Karpas-422 (cell line): ENCODE measurements at regions not wholly inside any gene's neighbourhood (a gene's known extent, or its start where the extent isn't known, plus 50 kb on each side); places are given as distances from the start of the nearest gene placed in this dataset.

Experiments
- DNase-seq: peaks from one replicate; pipeline ENCODE4 v3.0.0-alpha.2; 2015
- H2AFZ ChIP-seq: fragments of 200-600 bp; sonication (generic); 2 replicates; pipeline ENCODE4 v1.6.1; 2014; ENCODE audit warnings: antibody characterized with exemption, low read length, mixed read lengths
- H3K27ac ChIP-seq: fragments of 200-600 bp; sonication (generic); 2 replicates; pipeline ENCODE4 v1.5.1; 2014; ENCODE audit warnings: mild to moderate bottlenecking, low read length, moderate library complexity
- H3K27me3 ChIP-seq: fragments of 200-600 bp; sonication (generic); 2 replicates; pipeline ENCODE4 v1.6.1; 2014; ENCODE audit warnings: low read length, mixed read lengths
- H3K36me3 ChIP-seq: fragments of 200-600 bp; sonication (generic); 2 replicates; pipeline ENCODE4 v1.6.1; 2014; ENCODE audit warnings: low read length, mixed read lengths; ENCODE audit not compliant: insufficient read depth
- H3K4me1 ChIP-seq: fragments of 200-600 bp; sonication (generic); 2 replicates; pipeline ENCODE4 v1.6.1; 2014; ENCODE audit warnings: mild to moderate bottlenecking, low read length, mixed read lengths
- H3K4me2 ChIP-seq: fragments of 200-600 bp; sonication (generic); 2 replicates; pipeline ENCODE4 v1.6.1; 2014; ENCODE audit warnings: low read length, low read depth, mild to moderate bottlenecking; ENCODE audit not compliant: poor library complexity, severe bottlenecking
- H3K4me3 ChIP-seq: fragments of 200-600 bp; sonication (generic); 2 replicates; pipeline ENCODE4 v1.5.1; 2014; ENCODE audit warnings: mild to moderate bottlenecking, antibody characterized with exemption, low read length, mixed read lengths
- H3K79me2 ChIP-seq: fragments of 200-600 bp; sonication (generic); 2 replicates; pipeline ENCODE4 v1.6.1; 2014; ENCODE audit warnings: mild to moderate bottlenecking, low read length, mixed read lengths
- H3K9ac ChIP-seq: fragments of 200-600 bp; sonication (generic); 2 replicates; pipeline ENCODE4 v1.6.0; 2014; ENCODE audit warnings: low read length
- H3K9me2 ChIP-seq: fragments of 200-600 bp; sonication (generic), shearing (Covaris generic); replicated peaks from 2 replicates; pipeline ENCODE4 v1.6.0; 2014; ENCODE audit warnings: mild to moderate bottlenecking, low read length, moderate library complexity; ENCODE audit not compliant: insufficient read depth
- H3K9me3 ChIP-seq: fragments of 300-700, 200-600 bp; sonication (generic); 2 replicates; pipeline ENCODE4 v1.6.1; 2014; ENCODE audit warnings: low read length, mixed read lengths
- H4K20me1 ChIP-seq: fragments of 200-600 bp; sonication (generic); 2 replicates; pipeline ENCODE4 v1.6.1; 2014; ENCODE audit warnings: mild to moderate bottlenecking, antibody characterized with exemption, low read length, low read depth; ENCODE audit not compliant: insufficient read depth

DNA sequence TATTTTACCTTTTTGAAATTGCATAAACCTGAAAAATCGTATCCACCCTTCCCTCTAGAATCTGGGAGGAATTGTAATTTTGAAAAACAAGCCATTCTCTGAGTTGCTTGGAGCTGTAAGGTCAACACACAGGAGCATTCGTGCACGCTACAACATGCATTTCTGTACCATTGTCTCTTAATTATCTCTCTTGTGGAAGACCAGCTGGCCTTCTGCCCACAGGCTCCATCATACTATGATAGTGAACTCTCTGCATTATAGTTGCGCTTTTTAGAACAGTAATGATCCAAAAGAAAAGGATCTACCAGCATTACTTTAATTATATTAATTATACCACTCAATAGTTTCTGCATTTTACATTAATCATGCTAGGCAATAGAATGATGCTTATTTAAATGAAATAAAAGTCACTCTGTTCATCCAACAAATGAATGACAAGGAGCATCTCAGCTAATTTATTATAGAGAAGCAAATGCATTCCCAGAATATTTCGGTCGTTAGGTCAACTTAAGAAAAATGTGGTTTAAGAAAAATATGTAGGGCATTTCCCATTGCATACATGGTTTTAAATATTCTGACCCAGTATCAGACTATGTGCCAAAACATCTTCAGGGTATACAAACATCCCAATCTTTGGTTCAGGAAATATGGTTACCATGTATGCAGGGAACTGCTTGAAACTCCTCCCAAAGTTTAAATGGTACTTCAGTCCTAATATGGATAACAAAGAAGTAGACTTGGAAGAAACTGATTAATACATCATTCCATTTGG is 263.5 kb downstream of the TFAP2A start:
- H3K4me3 ChIP-seq = no peak overlapping the region
- H3K9ac ChIP-seq = no peak overlapping the region
- H3K79me2 ChIP-seq = no peaks in the 10 kb centered on the region
- no peaks in the 10 kb centered on the region for H3K27me3 ChIP-seq
- no peaks in the 10 kb centered on the region for H3K36me3 ChIP-seq
- H3K4me2 ChIP-seq = no peak overlapping the region
- no peak for DNase-seq
- no peaks in the 10 kb centered on the region for H4K20me1 ChIP-seq
- H3K27ac ChIP-seq = no peak overlapping the region
- H3K9me2 ChIP-seq = no peaks in the 10 kb centered on the region
- no peak overlapping the region for H2AFZ ChIP-seq
- H3K9me3 ChIP-seq = no peaks in the 10 kb centered on the region
- H3K4me1 ChIP-seq = peaks cover 4% of the 10 kb centered on the region

DNA sequence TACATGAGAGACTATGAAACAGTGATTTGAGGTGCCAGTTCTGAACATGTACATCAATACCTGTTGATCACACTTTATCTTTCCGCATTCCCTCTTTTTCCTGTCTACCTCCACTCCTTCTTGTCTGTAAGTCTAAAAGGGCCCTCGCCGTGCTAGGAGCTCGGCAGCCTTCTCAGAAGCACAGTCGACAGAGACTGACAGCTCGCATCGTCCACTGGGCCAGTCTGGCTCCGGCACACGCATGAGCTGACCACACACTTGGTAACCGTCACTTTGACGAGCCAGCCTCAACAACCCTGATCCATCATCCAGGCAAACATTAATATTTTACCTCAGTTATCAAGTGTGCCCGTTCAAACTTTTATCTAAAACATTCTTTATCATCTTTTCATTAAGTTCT is 265.3 kb downstream of the TFAP2A start:
- no peak overlapping the region for H2AFZ ChIP-seq

DNA sequence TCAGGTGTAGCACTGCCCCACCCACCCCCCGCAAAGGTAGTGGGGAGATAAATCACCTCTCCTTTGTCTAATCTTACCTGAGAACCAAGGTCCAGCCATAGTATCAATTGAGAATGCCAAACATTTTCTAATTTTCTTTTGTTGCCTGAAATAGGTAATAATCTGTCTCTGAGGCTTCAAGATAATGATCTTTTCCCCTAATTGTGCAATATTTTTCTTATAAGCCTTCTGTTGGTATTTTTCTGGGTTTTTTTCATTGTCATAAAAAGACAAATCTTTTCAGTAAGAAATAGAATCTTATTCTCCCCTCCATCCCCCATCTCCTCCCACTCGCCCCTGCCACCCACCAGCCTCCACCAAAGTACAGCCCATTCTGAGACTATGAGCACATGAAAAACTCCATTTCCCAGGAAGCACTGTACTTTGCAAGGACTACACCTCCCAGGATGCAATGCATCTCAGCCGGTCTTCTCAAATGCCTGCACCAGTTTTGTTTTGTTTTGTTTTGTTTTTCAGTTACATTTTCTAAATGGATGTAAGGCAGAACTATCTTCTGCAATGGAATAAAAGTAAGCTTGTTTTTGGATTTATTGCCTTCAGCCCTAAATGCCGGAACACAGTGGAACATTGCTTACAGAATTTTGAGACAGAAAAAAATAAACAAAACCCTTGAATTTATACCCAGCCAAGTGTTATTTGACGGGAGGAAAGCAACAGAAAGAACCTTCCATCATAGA is 268.0 kb downstream of the TFAP2A start:
- Histone ChIP-seq H3K4me2 (peak overlapping the region; percentile 71), H3K9ac (peak overlapping the region; percentile 46), H2AFZ (peak overlapping the region; percentile 94)

More for the DNA sequence above, 265.3 kb downstream of the TFAP2A start:
- H3K27me3 ChIP-seq = no peaks in the 10 kb centered on the region
- H3K9me3 ChIP-seq = no peaks in the 10 kb centered on the region
- DNase-seq = no peak
- H3K79me2 ChIP-seq = no peaks in the 10 kb centered on the region
- no peaks in the 10 kb centered on the region for H3K9me2 ChIP-seq
- H4K20me1 ChIP-seq = no peaks in the 10 kb centered on the region
- H3K27ac ChIP-seq = no peak overlapping the region
- H3K4me1 ChIP-seq = peaks cover 4% of the 10 kb centered on the region
- H3K36me3 ChIP-seq = no peaks in the 10 kb centered on the region
- no peak overlapping the region for H3K4me3 ChIP-seq
- H3K9ac ChIP-seq = no peak overlapping the region
- H3K4me2 ChIP-seq = no peak overlapping the region

DNA sequence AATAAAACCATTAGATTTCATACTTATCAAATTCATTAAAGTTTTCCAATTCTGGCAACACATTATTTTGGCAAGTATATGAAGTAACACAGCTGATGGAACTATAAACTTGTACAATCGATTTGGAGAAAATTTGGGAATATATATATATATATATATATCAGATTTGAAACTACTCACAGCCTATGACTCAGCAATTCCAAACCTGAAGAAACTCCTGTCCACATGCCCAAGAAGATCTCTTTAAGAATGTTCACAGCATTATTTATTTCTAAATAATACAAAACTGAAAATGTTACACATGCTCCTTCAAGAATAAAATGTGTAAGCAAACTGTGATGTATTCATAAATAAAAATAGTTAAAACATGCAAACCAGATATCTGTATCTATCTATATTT is 270.1 kb downstream of the TFAP2A start:
- Histone ChIP-seq H3K27ac (no peak overlapping the region), H3K9me2 (no peaks in the 10 kb centered on the region), H3K27me3 (no peaks in the 10 kb centered on the region), H3K9me3 (no peaks in the 10 kb centered on the region), H3K79me2 (no peaks in the 10 kb centered on the region), H4K20me1 (no peaks in the 10 kb centered on the region), H3K4me3 (no peak overlapping the region), H3K4me2 (no peak overlapping the region), H2AFZ (no peak overlapping the region), H3K4me1 (peaks cover 4% of the 10 kb centered on the region), H3K36me3 (no peaks in the 10 kb centered on the region), H3K9ac (no peak overlapping the region)
- DNase-seq = no peak

More for the DNA sequence above, 268.0 kb downstream of the TFAP2A start:
- no peaks in the 10 kb centered on the region for H3K27me3 ChIP-seq
- H3K79me2 ChIP-seq = no peaks in the 10 kb centered on the region
- H3K9me2 ChIP-seq = no peaks in the 10 kb centered on the region
- H4K20me1 ChIP-seq = no peaks in the 10 kb centered on the region
- DNase-seq = peak; percentile 75
- H3K4me3 ChIP-seq = peak overlapping the region; percentile 49
- H3K36me3 ChIP-seq = no peaks in the 10 kb centered on the region
- peaks cover 4% of the 10 kb centered on the region for H3K4me1 ChIP-seq
- H3K9me3 ChIP-seq = no peaks in the 10 kb centered on the region
- no peak overlapping the region for H3K27ac ChIP-seq

DNA sequence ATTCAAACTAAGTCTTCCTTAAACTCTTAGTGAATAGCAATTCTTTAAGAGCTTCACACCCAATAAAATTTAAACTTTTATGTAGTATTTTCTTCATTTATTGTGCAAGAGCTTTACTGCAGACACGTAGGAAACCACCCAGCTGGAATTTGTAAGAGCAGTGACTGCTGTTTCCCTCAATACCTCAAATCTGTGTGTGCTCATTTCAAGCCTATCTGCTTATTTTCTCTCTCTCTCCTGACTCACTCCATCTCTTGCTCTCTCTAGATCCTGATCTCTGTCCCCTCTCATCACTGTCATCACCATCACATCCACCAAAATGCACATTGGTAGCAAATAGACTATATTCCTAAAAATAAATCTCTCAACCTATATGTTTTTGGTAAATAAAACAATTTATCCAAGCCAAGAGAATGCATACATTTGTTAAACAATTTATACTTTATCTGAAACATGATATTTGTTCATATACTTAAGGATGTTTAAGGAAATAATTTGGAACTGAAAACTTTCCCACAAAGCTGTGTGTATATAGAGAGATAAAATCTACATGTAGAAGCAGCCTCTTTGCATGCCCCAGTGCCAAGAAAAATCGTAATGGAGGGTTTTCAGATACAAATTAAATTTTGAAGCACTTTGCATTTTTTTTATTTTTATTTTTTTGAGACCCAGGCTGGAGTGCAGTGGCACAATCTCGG is 273.0 kb downstream of the TFAP2A start:
- Histone ChIP-seq H3K27me3 (no peaks in the 10 kb centered on the region), H3K4me3 (no peak overlapping the region), H3K9me3 (no peaks in the 10 kb centered on the region), H3K4me2 (no peak overlapping the region), H3K79me2 (no peaks in the 10 kb centered on the region), H3K9me2 (no peaks in the 10 kb centered on the region), H3K27ac (no peak overlapping the region), H3K9ac (no peak overlapping the region), H3K4me1 (no peaks in the 10 kb centered on the region), H2AFZ (no peak overlapping the region), H3K36me3 (no peaks in the 10 kb centered on the region), H4K20me1 (no peaks in the 10 kb centered on the region)
- DNase-seq = no peak

DNA sequence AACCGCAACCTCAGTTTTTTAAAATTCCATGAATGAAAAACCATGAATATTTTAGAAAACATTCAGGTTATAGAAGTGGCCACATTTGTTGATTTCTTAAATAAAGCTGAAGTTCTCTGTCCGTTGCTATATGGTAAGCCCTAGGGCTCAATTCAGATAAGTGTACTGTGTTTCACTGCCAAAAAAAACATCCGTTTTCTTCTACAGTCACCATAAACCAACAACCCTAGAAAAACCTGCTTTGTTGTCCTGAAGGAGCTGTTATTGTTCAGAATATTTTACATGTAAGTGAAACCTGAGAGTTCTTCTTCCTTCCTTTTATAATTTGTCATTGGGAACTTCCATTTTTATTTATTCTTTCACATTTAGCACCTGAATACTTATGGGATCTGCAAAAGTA is 274.1 kb downstream of the TFAP2A start:
- DNase-seq = no peak
- no peak overlapping the region for H3K27ac ChIP-seq
- no peaks in the 10 kb centered on the region for H3K9me2 ChIP-seq

DNA sequence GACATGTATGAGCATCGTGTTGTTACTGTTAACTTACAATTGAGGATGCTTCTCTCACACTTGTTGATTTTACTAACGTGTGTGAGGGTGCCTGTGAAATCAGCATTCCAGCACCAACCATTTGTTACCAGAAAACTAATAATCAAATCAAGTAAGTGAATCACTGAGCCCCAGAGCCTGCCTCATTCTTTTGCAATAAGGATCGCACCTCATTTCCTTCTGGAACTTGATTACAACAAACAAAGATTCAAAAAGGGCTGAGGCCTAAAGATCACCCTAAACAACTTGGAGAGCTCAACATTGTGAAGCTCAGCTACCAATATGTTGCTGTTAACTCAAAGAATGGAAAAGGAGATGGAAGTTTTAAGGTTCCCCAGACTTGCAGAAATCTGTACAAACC is 274.7 kb downstream of the TFAP2A start:
- Histone ChIP-seq H3K9ac (no peak overlapping the region), H3K9me2 (no peaks in the 10 kb centered on the region), H3K4me1 (no peaks in the 10 kb centered on the region), H3K36me3 (no peaks in the 10 kb centered on the region), H3K9me3 (no peaks in the 10 kb centered on the region), H3K27ac (no peak overlapping the region), H3K4me2 (no peak overlapping the region), H3K27me3 (no peaks in the 10 kb centered on the region), H2AFZ (no peak overlapping the region), H3K79me2 (no peaks in the 10 kb centered on the region), H3K4me3 (no peak overlapping the region), H4K20me1 (no peaks in the 10 kb centered on the region)
- DNase-seq = no peak

More for the DNA sequence above, 274.1 kb downstream of the TFAP2A start:
- H3K9ac ChIP-seq = no peak overlapping the region
- no peaks in the 10 kb centered on the region for H3K9me3 ChIP-seq
- H3K4me3 ChIP-seq = no peak overlapping the region
- no peak overlapping the region for H3K4me2 ChIP-seq
- H3K36me3 ChIP-seq = no peaks in the 10 kb centered on the region
- H3K79me2 ChIP-seq = no peaks in the 10 kb centered on the region
- H2AFZ ChIP-seq = no peak overlapping the region
- no peaks in the 10 kb centered on the region for H3K27me3 ChIP-seq
- no peaks in the 10 kb centered on the region for H3K4me1 ChIP-seq
- H4K20me1 ChIP-seq = no peaks in the 10 kb centered on the region

DNA sequence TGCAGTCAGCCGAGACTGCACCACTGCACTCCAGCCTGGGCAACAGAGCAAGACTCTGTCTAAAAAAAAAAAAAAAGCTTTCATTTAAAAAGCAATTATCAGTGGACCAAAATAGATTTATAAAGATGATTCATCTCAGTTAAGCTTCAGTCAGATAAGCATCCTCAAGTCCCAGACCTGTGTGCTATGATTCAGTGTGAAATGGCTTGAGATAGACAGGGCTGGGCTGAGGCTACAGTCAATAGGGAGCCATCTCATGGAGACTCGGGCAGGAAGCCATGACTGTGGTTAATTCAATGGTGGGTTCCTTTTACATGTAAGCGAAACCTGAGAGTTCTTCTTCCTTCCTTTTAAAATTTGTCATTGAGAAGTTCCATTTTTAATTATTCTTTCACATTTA is 276.0 kb downstream of the TFAP2A start:
- H3K4me1 ChIP-seq = no peaks in the 10 kb centered on the region
- no peak for DNase-seq
- no peaks in the 10 kb centered on the region for H3K36me3 ChIP-seq
- H3K79me2 ChIP-seq = no peaks in the 10 kb centered on the region
- H3K4me2 ChIP-seq = no peak overlapping the region
- no peaks in the 10 kb centered on the region for H3K27me3 ChIP-seq
- no peak overlapping the region for H3K9ac ChIP-seq
- no peak overlapping the region for H3K27ac ChIP-seq
- no peaks in the 10 kb centered on the region for H3K9me2 ChIP-seq
- no peak overlapping the region for H2AFZ ChIP-seq
- no peaks in the 10 kb centered on the region for H4K20me1 ChIP-seq
- H3K4me3 ChIP-seq = no peak overlapping the region
- H3K9me3 ChIP-seq = no peaks in the 10 kb centered on the region
